Ascending aorta (tissue), 2 donors: ENCODE measurements at regions not wholly inside any gene's neighbourhood (a gene's known extent, or its start where the extent isn't known, plus 50 kb on each side); places are given as distances from the start of the nearest gene placed in this dataset.

Source experiments
- DNase-seq, 2 donors: peaks; one replicate each; pipeline ENCODE4 v3.0.0-alpha.2; 2019; ENCODE audit warnings: low spot score in 2 of 2
- H3K27ac ChIP-seq, 2 donors: fragments of 200-600 bp; sonication (generic); one replicate each; pipeline ENCODE4 v1.5.1; 2016 to 2017; ENCODE audit warnings: mild to moderate bottlenecking in 1 of 2
- H3K27me3 ChIP-seq: fragments of 200-600 bp; sonication (generic); one replicate; pipeline ENCODE4 v1.5.1; 2017
- H3K36me3 ChIP-seq, 2 donors: fragments of 200-600 bp; sonication (generic); one replicate each; pipeline ENCODE4 v1.5.1; 2016
- H3K4me1 ChIP-seq, 2 donors: fragments of 200-600 bp; sonication (generic); one replicate each; pipeline ENCODE4 v1.5.1; 2016 to 2017; ENCODE audit warnings: mild to moderate bottlenecking in 1 of 2
- H3K4me3 ChIP-seq, 2 donors: fragments of 200-600 bp; sonication (generic); one replicate each; pipeline ENCODE4 v1.5.1; 2016 to 2017; ENCODE audit warnings: mild to moderate bottlenecking in 1 of 2
- H3K9me3 ChIP-seq, 2 donors: fragments of 200-600 bp; sonication (generic); one replicate each; pipeline ENCODE4 v1.5.1; 2016
- CTCF ChIP-seq, 3 experiments: fragments of 200-600 bp in 2 of 3; fragments of 450-650 bp in 1 of 3; sonication (generic) in 2 of 3; IDR thresholded peaks; one replicate each; pipeline ENCODE4 v1.5.1; 2016 to 2019; ENCODE audit warnings: antibody characterized with exemption in 3 of 3, mild to moderate bottlenecking in 1 of 3, moderate library complexity in 1 of 3
- intact Hi-C: fragments of 100-400 bp; cut with DNase I; formaldehyde crosslinking; loops from one replicate; pipeline ENCODE4 v1.15.1; 2023

DNA sequence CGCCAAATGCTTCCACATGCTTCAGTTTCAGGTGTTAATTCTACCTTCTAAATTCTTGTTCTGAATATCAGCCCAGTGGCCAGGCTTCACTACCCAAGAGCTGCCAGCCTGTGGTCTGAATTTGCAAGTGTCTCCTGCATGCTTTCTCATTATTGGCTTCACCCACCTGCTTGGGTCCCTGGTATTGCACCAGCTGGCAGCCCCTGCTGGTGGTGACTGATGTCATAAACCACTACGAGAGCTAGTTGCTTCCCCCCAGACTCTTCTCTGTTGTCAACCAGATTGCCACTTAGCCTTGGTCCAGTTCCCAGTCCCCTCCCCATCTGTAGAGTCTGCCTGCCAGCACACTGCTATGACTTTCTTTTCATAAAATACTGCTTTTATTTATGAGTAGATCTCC, 197.7 kb upstream of the DUSP10 start:
- intact Hi-C loops, result no loop called here
- DNase-seq, result no peak
- Histone ChIP-seq H3K36me3 (no peaks in the 10 kb centered on the region), H3K9me3 (peaks cover 0 to 6% of the 10 kb centered on the region in 2 donors), H3K27me3 (no peaks in the 10 kb centered on the region), H3K27ac (no peak overlapping the region), H3K4me3 (no peak overlapping the region), H3K4me1 (no peaks in the 10 kb centered on the region)
- no peak for TF ChIP-seq CTCF (IDR thresholded peaks at IDR 0.05)

DNA sequence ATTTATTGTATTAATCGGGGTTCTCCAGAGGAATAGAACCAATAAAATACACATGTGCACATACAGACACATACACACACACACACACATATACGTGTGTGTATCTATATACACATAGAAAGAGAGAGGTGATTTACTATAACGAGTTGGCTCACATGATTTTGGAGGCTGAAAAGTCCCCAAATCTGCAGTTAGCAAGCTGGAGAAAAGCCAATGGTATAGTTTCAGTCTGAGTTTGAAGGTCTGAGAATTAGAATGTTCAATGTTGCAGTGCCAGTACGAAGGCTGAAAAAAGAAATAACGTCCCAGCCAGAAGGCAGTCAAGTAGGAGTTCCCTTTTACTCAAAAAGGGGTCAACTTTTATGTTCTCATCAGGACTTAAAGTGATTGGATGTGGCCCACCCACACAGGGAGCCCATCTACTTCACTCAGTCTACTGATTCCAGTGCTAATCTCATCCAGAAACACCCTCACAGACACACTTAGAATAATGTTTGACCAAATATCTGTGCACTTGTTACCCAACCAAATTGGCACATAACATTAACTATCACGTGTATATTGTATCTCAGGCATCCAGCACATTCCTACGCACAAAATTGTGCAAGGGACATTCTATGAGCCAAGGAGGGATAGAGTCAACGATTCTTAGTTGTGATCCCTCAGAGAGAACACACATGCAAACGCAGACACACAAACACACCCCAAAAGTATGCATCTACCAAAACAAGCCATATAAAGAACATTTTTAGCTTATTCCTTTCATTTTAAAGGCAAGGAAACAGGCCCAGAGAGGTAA, 195.5 kb upstream of the DUSP10 start:
- no peak overlapping the region for H3K27ac ChIP-seq
- H3K4me1 ChIP-seq, result no peaks in the 10 kb centered on the region
- peaks cover 0 to 3% of the 10 kb centered on the region in 2 donors for H3K9me3 ChIP-seq
- intact Hi-C loops, result no loop called here
- no peak overlapping the region for H3K4me3 ChIP-seq
- no peak for TF ChIP-seq CTCF (IDR thresholded peaks at IDR 0.05)
- no peaks in the 10 kb centered on the region for H3K27me3 ChIP-seq
- no peak for DNase-seq
- no peaks in the 10 kb centered on the region for H3K36me3 ChIP-seq

GRCh38 chr1:221933814-221934213, 191.9 kb upstream of the DUSP10 start:
- TF ChIP-seq CTCF (IDR thresholded peaks at IDR 0.05), result no peak
- H3K27ac ChIP-seq, result no peak overlapping the region
- H3K36me3 ChIP-seq, result no peaks in the 10 kb centered on the region
- H3K27me3 ChIP-seq, result no peaks in the 10 kb centered on the region
- no peaks in the 10 kb centered on the region for H3K4me1 ChIP-seq
- H3K9me3 ChIP-seq, result peaks cover 0 to 3% of the 10 kb centered on the region in 2 donors
- intact Hi-C loops, result no loop called here
- DNase-seq, result no peak
- H3K4me3 ChIP-seq, result no peak overlapping the region

DNA sequence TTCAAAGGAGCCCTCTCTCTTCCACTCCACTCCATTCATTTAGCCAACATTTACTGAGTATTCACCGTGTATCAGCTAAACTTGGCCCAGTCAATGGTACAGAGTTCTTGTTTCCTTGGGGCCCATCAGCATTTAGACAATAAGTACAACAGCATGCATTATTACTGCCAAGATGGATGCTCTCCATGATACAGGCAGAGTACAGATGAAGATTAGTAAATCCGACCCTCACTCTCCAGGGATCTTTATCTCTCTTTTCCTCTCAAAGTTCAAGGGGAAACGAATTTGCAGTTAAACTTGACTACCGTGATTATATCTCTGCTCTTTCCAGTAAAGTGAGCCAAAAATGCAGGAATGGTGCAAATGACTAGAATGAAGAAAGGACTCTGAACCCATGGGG, 184.6 kb upstream of the DUSP10 start:
- no peaks in the 10 kb centered on the region for H3K4me1 ChIP-seq
- no peaks in the 10 kb centered on the region for H3K9me3 ChIP-seq
- no peak overlapping the region for H3K4me3 ChIP-seq
- H3K27me3 ChIP-seq, result no peaks in the 10 kb centered on the region
- no peaks in the 10 kb centered on the region for H3K36me3 ChIP-seq
- no peak for DNase-seq
- intact Hi-C loops, result no loop called here
- no peak for TF ChIP-seq CTCF (IDR thresholded peaks at IDR 0.05)
- no peak overlapping the region for H3K27ac ChIP-seq

GRCh38 chr1:221925947-221926346, 184.1 kb upstream of the DUSP10 start:
- no peaks in the 10 kb centered on the region for H3K4me1 ChIP-seq
- DNase-seq, result no peak
- H3K4me3 ChIP-seq, result no peak overlapping the region
- intact Hi-C loops, result no loop called here
- no peaks in the 10 kb centered on the region for H3K36me3 ChIP-seq
- no peak for TF ChIP-seq CTCF (IDR thresholded peaks at IDR 0.05)
- H3K9me3 ChIP-seq, result no peaks in the 10 kb centered on the region
- H3K27ac ChIP-seq, result no peak overlapping the region
- no peaks in the 10 kb centered on the region for H3K27me3 ChIP-seq
